GM21717 (cell line): ENCODE measurements at regions not wholly inside any gene's neighbourhood (a gene's known extent, or its start where the extent isn't known, plus 50 kb on each side); places are given as distances from the start of the nearest gene placed in this dataset.
"Not testable (repeated sequence)": the region's sequence is repeated elsewhere in the genome, so short reads cannot be mapped to it uniquely, and the experiment has no call there.

ENCODE experiments used
- ATAC-seq: cut with Tn5 transposase; IDR thresholded peaks from one replicate; pipeline ENCODE4 v1.9.1; 2021; ENCODE audit warnings: mild to moderate bottlenecking, moderate library complexity; ENCODE audit not compliant: unreplicated experiment

- no peak for ATAC-seq
Measured at GRCh38 chr15:70378126-70379031, 280.7 kb upstream of the TLE3 start.

GRCh38 chr15:70376929-70377691 lies 279.4 kb upstream of the TLE3 start:
- ATAC-seq: no peak

GRCh38 chr15:70376031-70376928 lies 278.6 kb upstream of the TLE3 start:
- ATAC-seq: no peak

GRCh38 chr15:70375586-70375985 lies 277.9 kb upstream of the TLE3 start:
- ATAC-seq: no peak

- ATAC-seq: no peak
Measured at GRCh38 chr15:70375006-70375431, 277.3 kb upstream of the TLE3 start.

- no peak for ATAC-seq
Measured at GRCh38 chr15:70374096-70374495, 276.4 kb upstream of the TLE3 start.

- ATAC-seq: not testable (repeated sequence)
Measured at GRCh38 chr15:70373439-70373838, 275.7 kb upstream of the TLE3 start.

- not testable (repeated sequence) for ATAC-seq
Measured at GRCh38 chr15:70367913-70368705, 270.4 kb upstream of the TLE3 start.

GRCh38 chr15:70364023-70364422 lies 266.3 kb upstream of the TLE3 start:
- not testable (repeated sequence) for ATAC-seq

GRCh38 chr15:70362886-70363285 lies 265.2 kb upstream of the TLE3 start:
- no peak for ATAC-seq

GRCh38 chr15:70362350-70362749 lies 264.6 kb upstream of the TLE3 start:
- ATAC-seq: no peak

- no peak for ATAC-seq
Measured at GRCh38 chr15:70361891-70362290, 264.2 kb upstream of the TLE3 start.

- ATAC-seq: no peak
Measured at GRCh38 chr15:70361106-70361505, 263.4 kb upstream of the TLE3 start.

- ATAC-seq: no peak
Measured at GRCh38 chr15:70358871-70359647, 261.3 kb upstream of the TLE3 start.

GRCh38 chr15:70358011-70358819 lies 260.5 kb upstream of the TLE3 start:
- ATAC-seq: no peak

GRCh38 chr15:70357453-70357852 lies 259.7 kb upstream of the TLE3 start:
- ATAC-seq: no peak

GRCh38 chr15:70356919-70357318 lies 259.2 kb upstream of the TLE3 start:
- ATAC-seq: no peak

- no peak for ATAC-seq
Measured at GRCh38 chr15:70356062-70356860, 258.5 kb upstream of the TLE3 start.
